ENCODE measurements at regions not wholly inside any gene's neighbourhood (a gene's known extent, or its start where the extent isn't known, plus 50 kb on each side); places are given as distances from the start of the nearest gene placed in this dataset.

GRCh38 chr12:76256904-76257303, 91.3 kb downstream of the BBS10 start:
- no peak for DNase-seq

GRCh38 chr12:76256321-76256720, 91.9 kb downstream of the BBS10 start:
- DNase-seq, result no peak

DNA sequence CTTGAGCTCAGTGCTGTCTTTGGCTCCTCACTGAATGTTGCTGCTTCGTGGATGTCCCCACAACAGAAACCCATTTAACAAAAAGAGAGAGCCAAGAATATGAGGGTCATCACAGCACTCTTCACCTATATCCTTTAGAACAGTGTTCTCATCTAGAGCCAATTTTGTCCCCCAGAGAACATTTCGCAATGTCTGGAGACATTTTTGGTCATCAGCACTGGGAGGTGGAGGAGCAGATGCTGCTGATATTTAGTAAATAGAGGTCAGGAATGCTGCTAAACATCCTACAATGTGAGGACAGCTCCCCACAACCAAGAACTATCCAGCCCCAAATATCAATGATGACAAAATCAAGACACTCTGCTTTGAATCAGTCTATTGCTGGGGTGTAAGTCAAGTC, 92.5 kb downstream of the BBS10 start:
- DNase-seq, result no peak

GRCh38 chr12:76255281-76255680, 92.9 kb downstream of the BBS10 start:
- DNase-seq, result no peak

GRCh38 chr12:76252031-76252430, 96.2 kb downstream of the BBS10 start:
- DNase-seq, result no peak

DNA sequence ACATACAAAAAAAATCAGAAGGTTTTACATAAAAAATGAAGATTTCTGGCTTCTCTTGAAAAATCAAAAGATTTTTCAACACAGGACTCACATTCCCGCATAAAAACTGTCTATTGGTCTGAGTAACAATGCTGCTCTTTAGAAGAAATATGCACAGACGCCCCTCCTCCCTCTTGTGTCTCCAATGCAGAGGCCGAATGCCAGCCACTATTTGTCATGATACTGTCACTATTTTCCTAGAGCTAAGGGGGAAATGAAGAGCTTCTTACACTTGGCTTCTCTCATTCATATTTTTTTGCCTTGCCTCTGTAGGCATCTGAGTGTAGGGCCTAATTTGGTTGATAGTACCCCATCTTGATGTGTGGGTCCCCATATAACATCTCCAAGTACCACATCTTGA, 98.0 kb downstream of the BBS10 start:
- no peak for DNase-seq

- no peak for DNase-seq
Observed at GRCh38 chr12:76249501-76249900, 98.7 kb downstream of the BBS10 start.

- no peak for DNase-seq
Observed at GRCh38 chr12:76247992-76248391, 100.2 kb downstream of the BBS10 start.

DNA sequence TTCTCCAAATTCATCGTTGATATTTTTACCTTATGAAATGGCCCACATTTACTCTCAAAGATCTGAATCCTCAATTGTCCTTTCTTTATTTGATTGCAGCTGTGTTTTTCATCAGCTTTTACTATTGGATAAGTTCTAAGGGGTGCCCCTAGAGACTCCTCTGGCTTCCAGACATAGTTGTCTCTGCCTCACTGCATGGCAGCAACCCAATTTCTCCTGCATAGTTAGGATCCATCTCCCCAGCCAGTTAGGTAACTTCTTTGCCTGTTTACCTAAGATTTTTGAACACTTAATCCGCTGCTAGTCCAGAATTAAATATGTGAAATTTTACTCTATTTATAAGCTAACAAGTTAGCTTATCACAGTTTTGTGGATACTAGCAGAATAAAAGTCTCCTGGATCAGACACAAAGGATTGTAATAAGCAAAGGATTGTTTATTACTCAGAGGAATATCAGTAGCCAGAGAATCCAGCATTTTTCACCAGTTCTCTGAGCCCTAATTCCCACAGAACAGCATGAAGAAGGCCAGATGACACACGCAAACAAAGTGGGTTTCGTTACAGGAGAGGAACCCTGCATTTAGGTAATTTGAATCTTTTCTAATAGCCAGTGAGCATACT, 101.1 kb downstream of the BBS10 start:
- DNase-seq, result no peak

- no peak for DNase-seq
Observed at GRCh38 chr12:76246611-76247010, 101.6 kb downstream of the BBS10 start.

- no peak for DNase-seq
Observed at GRCh38 chr12:76244300-76244699, 103.9 kb downstream of the BBS10 start.

DNA sequence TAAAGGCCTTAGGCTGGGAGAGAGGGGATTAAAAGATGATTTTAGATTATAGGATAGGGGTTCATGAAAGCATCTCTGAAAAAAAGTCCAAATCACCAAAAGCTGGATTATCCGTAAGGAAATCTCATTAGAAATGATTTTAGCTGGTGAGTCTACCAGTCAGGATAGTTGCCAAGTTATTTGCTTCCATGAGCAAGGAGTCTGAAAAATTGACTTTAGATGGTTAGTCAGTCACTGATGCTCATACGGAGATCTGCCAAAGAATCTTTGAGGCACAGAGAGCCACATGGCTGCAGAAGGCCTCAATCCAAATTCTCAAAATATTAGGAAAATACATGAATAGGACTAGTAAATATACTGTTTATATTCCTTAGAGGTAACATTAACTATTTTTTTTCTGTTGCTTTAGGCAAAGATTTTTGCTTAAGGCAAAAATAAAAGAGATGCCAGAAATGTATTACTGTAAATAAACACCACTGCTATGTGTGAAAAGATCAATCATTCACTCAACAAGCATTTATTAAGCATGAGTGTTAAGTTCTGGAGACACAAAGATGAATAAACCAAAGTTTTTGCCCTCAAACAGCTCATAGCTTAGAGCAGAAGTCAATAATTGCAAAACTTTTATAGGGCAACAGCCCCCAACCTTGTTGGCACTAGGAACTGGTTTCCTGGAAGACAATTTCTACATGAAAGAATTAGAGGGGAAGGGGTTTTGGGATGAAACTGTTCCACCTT, 105.2 kb downstream of the BBS10 start:
- no peak for DNase-seq

DNA sequence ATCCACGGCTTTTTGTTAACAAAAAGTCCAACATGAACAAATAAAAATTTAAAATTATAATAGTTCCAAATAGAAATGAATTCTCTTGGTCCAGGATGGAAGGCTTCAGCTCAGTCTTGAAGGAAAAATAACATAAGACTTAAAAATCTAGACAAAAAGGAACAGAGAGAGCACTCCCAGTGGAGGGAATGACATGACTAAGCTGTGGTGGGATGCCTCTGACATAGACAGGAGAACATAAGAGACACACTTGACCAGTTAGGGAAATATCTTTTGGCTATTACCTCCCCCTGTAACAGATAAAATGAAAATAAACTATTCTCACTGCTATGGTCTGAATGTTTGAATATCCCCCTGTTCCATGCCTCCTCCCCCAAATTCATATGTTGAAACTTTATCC, 106.8 kb downstream of the BBS10 start:
- no peak for DNase-seq

- no peak for DNase-seq
Observed at GRCh38 chr12:76240281-76240680, 107.9 kb downstream of the BBS10 start.

DNA sequence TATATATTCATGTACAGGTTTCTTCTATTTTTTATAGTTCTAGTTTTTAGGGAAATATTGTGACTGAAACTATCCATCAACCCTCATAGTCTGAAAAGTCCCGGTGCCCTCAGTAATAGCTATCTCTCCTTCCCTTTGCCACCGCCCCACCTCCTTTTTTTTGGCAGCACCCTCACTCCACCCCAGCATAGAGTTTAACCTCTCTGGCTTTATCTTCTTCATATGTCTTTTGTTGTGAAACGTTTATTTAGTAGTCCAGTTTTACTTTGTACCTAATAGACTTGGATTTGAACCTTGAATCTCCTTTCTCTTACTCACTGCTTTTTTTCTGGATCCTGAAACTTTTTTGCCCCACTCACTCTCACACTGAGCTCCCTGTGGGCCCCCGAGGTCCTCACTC, 109.5 kb downstream of the BBS10 start:
- DNase-seq, result no peak

DNA sequence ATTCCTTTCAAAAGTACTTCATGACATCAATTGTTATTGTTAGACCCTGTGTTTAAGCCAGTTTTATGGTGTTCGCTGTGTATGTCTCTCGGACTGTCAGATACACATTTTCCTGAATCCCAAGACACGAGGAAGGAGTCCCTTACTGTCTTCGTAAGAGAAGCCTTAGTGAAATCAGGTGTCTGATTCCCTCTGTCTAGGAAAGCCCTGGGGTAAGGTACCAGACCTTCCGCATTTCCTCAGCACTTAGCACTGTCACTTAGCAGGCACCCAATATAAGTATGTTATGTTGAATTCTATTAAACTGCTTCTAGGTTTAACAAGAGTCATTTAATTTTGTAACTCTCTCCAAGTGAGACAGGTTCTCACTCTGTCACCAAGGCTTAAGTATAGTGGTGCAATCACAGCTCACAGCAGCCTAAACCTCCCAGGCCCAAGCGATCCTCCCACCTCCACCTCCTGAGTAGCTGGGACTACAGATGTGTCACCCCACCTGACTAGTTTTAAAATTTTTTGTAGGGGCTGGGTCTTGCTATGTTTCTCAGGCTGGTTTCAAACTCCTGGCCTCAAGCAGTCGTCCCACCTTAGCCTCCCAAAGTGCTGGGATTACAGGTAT, 111.0 kb downstream of the BBS10 start:
- no peak for DNase-seq

GRCh38 chr12:76236640-76237039, 111.6 kb downstream of the BBS10 start:
- no peak for DNase-seq

GRCh38 chr12:76234741-76235140, 113.5 kb downstream of the BBS10 start:
- no peak for DNase-seq

DNA sequence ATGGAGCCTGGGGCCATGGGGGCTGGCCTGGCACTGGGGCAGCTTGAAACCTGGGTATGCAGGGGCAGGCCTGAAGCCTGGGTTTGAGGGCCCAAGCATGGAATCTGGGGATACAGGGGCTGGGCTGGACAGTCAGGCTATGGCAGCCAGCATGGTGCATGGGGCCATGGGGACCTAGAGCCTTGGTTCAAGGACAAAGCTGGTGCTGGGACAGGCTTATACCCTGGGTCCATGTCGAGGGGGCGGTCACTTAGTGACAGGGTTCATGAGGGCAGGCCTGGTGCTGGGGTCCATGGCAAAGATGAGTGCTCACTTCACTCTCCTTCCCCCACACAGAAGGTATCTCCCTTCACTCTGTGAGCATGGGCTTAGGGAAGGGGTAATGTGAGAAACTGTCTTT, 116.2 kb downstream of the BBS10 start:
- DNase-seq, result no peak

- no peak for DNase-seq
Observed at GRCh38 chr12:76226956-76227355, 121.3 kb downstream of the BBS10 start.

DNA sequence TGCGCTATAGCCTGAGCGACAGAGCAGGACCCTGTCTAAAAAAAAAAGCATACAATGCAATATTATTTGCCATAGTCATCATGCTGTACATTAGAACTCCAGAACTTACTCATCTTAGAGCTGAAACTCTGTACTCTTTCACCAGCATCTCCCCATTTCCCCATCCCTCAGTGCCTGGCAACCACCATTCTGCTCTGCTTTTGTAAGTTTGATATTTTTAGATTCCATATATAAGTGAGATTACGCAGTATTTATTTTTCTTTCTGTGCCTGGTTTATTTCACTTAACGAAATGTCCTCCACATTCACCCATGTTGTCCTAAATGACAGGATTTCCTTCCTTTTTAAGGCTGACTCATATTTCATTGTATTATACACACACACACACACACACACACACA, 121.8 kb downstream of the BBS10 start:
- DNase-seq, result no peak

DNA sequence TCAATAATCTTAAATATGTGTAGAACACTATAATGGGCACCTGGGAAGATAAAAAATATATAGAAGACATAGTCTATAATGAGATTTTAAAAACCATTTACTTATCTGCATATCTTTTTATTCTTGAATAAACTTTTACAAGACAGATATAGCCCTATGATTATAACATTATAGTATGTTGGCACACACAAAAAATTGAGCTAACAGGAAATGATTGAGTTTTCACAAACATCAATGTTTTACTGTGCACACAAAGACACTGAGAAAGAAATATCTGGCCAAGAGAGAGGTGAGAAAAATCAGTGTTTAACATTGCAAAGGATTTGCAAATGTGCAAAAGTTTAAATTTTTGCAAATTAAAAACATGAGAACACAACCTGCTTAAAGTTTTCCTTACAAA, 124.3 kb downstream of the BBS10 start:
- no peak for DNase-seq

DNA sequence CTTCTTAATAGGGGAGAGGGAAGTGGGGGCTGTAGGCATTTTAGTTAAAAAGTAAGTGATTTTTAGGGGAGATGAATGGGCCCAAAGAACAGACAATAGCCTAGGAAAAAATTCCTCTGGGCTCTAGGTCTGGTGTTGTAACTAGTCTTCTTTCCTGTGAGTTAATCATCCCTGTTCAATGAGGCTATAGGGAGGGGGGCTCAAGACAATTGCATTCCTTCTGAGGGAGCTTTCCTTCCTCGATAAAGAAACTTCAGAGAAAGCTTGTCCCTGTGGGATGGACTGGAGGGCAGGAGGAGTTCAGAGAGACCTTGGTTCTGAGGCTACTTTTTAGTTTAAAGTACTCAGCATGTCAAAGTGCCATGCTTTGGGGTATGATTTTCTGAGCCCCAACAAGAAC, 127.2 kb downstream of the BBS10 start:
- DNase-seq, result no peak

DNA sequence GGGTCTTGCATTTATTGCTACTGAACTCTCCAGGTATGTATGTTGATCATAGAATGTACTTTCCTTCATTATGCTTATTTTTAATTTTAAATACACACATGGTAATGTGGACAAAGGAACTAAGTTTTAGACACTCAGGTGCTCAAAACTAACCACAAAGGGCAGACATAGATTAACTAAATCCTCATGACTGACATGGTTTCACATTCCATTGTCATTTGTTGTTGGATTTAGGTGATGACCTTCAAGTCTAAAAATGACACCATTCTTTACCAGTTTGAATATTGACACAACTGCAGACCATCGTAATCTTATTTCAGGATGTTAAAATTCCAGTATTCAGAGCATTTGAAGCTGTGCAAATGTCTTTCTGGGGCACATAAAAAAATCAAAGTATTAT, 128.4 kb downstream of the BBS10 start:
- DNase-seq, result no peak

Data from CD4-positive, alpha-beta T cell treated with Interferon alpha-2 for 1 hour (primary cell).